H1 (cell line): ENCODE measurements at regions not wholly inside any gene's neighbourhood (a gene's known extent, or its start where the extent isn't known, plus 50 kb on each side); places are given as distances from the start of the nearest gene placed in this dataset.

Source experiments
- CTCF ChIA-PET: fragments of 300-600 bp; sonication (Branson Sonifier 250); formaldehyde crosslinking; loops from one replicate; lab custom pipeline; 2021; ENCODE audit not compliant: partially characterized antibody; lab: Charles Lee
- POLR2A ChIA-PET: fragments of 300-600 bp; sonication (Branson Sonifier 250); formaldehyde crosslinking; loops from one replicate; lab custom pipeline; 2021; ENCODE audit warnings: inconsistent platforms; ENCODE audit not compliant: partially characterized antibody; lab: Charles Lee
- DNase-seq, 2 experiments: peaks; one replicate each; pipeline versions ENCODE4 v3.0.0 to v3.0.0-alpha.2; 2010 to 2022; ENCODE audit warnings: low spot score in 2 of 2, low read depth in 1 of 2, mixed read lengths in 1 of 2
- FAIRE-seq: peaks from 2 replicates; lab custom pipeline; 2011; peaks lifted over from hg19 to GRCh38; lab: Jason Lieb, UNC
- H2AFZ ChIP-seq: 2 replicates; pipeline ENCODE4 v1.8.1; 2012; ENCODE audit warnings: low read length, inconsistent platforms
- H2AK5ac ChIP-seq: 2 replicates; pipeline ENCODE4 v1.6.1; 2013; ENCODE audit warnings: low read depth, low read length
- H2BK120ac ChIP-seq: replicated peaks from 2 replicates; pipeline ENCODE3; 2013; ENCODE audit warnings: low read depth, low read length, inconsistent platforms
- H2BK12ac ChIP-seq: 2 replicates; pipeline ENCODE4 v1.6.1; 2013; ENCODE audit warnings: low read depth, low read length
- H2BK15ac ChIP-seq: 2 replicates; pipeline ENCODE4 v1.6.1; 2013; ENCODE audit warnings: low read length
- H2BK20ac ChIP-seq: 2 replicates; pipeline ENCODE4 v1.6.1; 2013; ENCODE audit warnings: low read length
- H2BK5ac ChIP-seq: 2 replicates; pipeline ENCODE4 v1.6.1; 2013; ENCODE audit warnings: low read depth, low read length
- H3K14ac ChIP-seq: 2 replicates; pipeline ENCODE4 v1.6.1; 2013; ENCODE audit warnings: inconsistent platforms; ENCODE audit not compliant: insufficient read length
- H3K18ac ChIP-seq: 2 replicates; pipeline ENCODE4 v1.6.1; 2013; ENCODE audit warnings: low read length; ENCODE audit errors: extremely low read depth
- H3K23ac ChIP-seq: 2 replicates; pipeline ENCODE4 v1.6.1; 2013; ENCODE audit warnings: inconsistent platforms; ENCODE audit not compliant: insufficient read length
- H3K23me2 ChIP-seq: 2 replicates; pipeline ENCODE4 v1.6.1; 2013; ENCODE audit warnings: low read depth, low read length
- H3K27ac ChIP-seq: 2 replicates; pipeline ENCODE4 v1.6.1; 2011; ENCODE audit warnings: low read depth, low read length, inconsistent platforms
- H3K27me3 ChIP-seq, 4 experiments: replicated peaks in 1 of 4; 1 replicate in 1 of 4; 2 replicates in 3 of 4; pipeline versions ENCODE4 v1.6.1 to v1.8.1; 2011 to 2013; ENCODE audit warnings: low read length in 3 of 4, mild to moderate bottlenecking in 3 of 4, inconsistent platforms in 2 of 4, mixed read lengths in 2 of 4, moderate library complexity in 1 of 4; ENCODE audit not compliant: control insufficient read depth in 3 of 4, insufficient read depth in 3 of 4; ENCODE audit errors: extremely low read depth in 1 of 4
- H3K36me3 ChIP-seq, 4 experiments: 2 replicates each; pipeline versions ENCODE4 v1.6.1 to v1.8.1; 2011 to 2013; ENCODE audit warnings: mild to moderate bottlenecking in 4 of 4, low read length in 3 of 4, moderate library complexity in 2 of 4, control low read depth in 1 of 4, inconsistent platforms in 1 of 4; ENCODE audit not compliant: insufficient read depth in 4 of 4, control insufficient read depth in 2 of 4
- H3K4ac ChIP-seq: replicated peaks from 2 replicates; pipeline ENCODE3; 2013; ENCODE audit warnings: low read length, low read depth, mixed read lengths, inconsistent platforms; ENCODE audit not compliant: insufficient read length
- H3K4me1 ChIP-seq, 4 experiments: replicated peaks in 1 of 4; 1 replicate in 1 of 4; 2 replicates in 3 of 4; pipeline versions ENCODE4 v1.6.1 to v1.8.1; 2011 to 2013; ENCODE audit warnings: low read length in 3 of 4, inconsistent platforms in 2 of 4, mixed read lengths in 1 of 4; ENCODE audit not compliant: insufficient read depth in 4 of 4, control insufficient read depth in 3 of 4
- H3K4me2 ChIP-seq, 2 experiments: 2 replicates each; pipeline versions ENCODE4 v1.6.1 to v1.8.1; 2011 to 2013; ENCODE audit warnings: low read depth in 2 of 2, low read length in 2 of 2, control low read depth in 1 of 2, inconsistent platforms in 1 of 2, mild to moderate bottlenecking in 1 of 2; ENCODE audit not compliant: insufficient read depth in 1 of 2
- H3K4me3 ChIP-seq, 4 experiments: fragments of 200-600, 300-600 bp in 1 of 4; sonication (generic), shearing (Covaris generic), sonication (Bioruptor Twin) in 1 of 4; 2 replicates each; pipeline versions ENCODE4 v1.5.1 to v1.8.1; 2011 to 2016; ENCODE audit warnings: low read length in 4 of 4, low read depth in 3 of 4, control low read depth in 2 of 4, inconsistent platforms in 2 of 4, mild to moderate bottlenecking in 2 of 4, mixed read lengths in 1 of 4, moderate library complexity in 1 of 4; ENCODE audit not compliant: insufficient read depth in 2 of 4; ENCODE audit errors: extremely low read depth in 1 of 4
- H3K56ac ChIP-seq: replicated peaks from 2 replicates; pipeline ENCODE3; 2013; ENCODE audit warnings: low read depth, mild to moderate bottlenecking, mixed read lengths, low read length, inconsistent platforms; ENCODE audit not compliant: insufficient read length
- H3K79me1 ChIP-seq: 2 replicates; pipeline ENCODE4 v1.6.1; 2013; ENCODE audit warnings: low read depth, low read length, control low read depth
- H3K79me2 ChIP-seq, 2 experiments: 2 replicates each; pipeline versions ENCODE4 v1.6.1 to v1.8.1; 2012 to 2013; ENCODE audit warnings: low read length in 2 of 2, mild to moderate bottlenecking in 2 of 2, inconsistent platforms in 1 of 2; ENCODE audit not compliant: insufficient read depth in 2 of 2, control insufficient read depth in 1 of 2
- H3K9ac ChIP-seq, 4 experiments: replicated peaks in 1 of 4; 1 replicate in 1 of 4; 2 replicates in 3 of 4; pipeline versions ENCODE4 v1.6.1 to v1.8.1; 2011 to 2013; ENCODE audit warnings: low read depth in 3 of 4, low read length in 3 of 4, control low read depth in 2 of 4, mild to moderate bottlenecking in 2 of 4, moderate library complexity in 2 of 4, inconsistent platforms in 1 of 4; ENCODE audit errors: extremely low read depth in 1 of 4
- H3K9me3 ChIP-seq, 2 experiments: 2 replicates each; pipeline versions ENCODE4 v1.6.1 to v1.8.1; 2012 to 2013; ENCODE audit warnings: mild to moderate bottlenecking in 2 of 2, moderate library complexity in 2 of 2, control low read depth in 1 of 2, inconsistent platforms in 1 of 2, low read depth in 1 of 2, low read length in 1 of 2, mixed read lengths in 1 of 2; ENCODE audit not compliant: insufficient read depth in 2 of 2
- H4K20me1 ChIP-seq, 2 experiments: replicated peaks in 1 of 2; 2 replicates each; pipeline versions ENCODE3 to v1.8.1; 2011 to 2013; ENCODE audit warnings: inconsistent platforms in 2 of 2, low read length in 2 of 2, mild to moderate bottlenecking in 1 of 2; ENCODE audit not compliant: insufficient read depth in 2 of 2, control insufficient read depth in 1 of 2
- H4K5ac ChIP-seq: 2 replicates; pipeline ENCODE4 v1.6.1; 2013; ENCODE audit warnings: low read length, low read depth, mixed read lengths, inconsistent platforms; ENCODE audit not compliant: insufficient read length
- H4K8ac ChIP-seq: 2 replicates; pipeline ENCODE4 v1.8.0; 2013; ENCODE audit warnings: mild to moderate bottlenecking, moderate library complexity, low read length, inconsistent platforms; ENCODE audit not compliant: insufficient read depth; ENCODE audit errors: extremely low read depth
- H4K91ac ChIP-seq: replicated peaks from 2 replicates; pipeline ENCODE3; 2013; ENCODE audit warnings: low read length, mixed read lengths, inconsistent platforms; ENCODE audit not compliant: insufficient read length
- YY1 ChIP-seq: IDR thresholded peaks from 2 replicates; pipeline ENCODE4 v1.6.1; 2011; ENCODE audit warnings: low read depth, mild to moderate bottlenecking, low read length
- WGBS, 2 experiments: shearing (Covaris generic) in 1 of 2; methylation state at CpG; one replicate each; pipeline versions ENCODE4 v1.1.6 to v1.1.7; 2013 to 2015; ENCODE audit warnings: low lambda C conversion rate in 2 of 2, mixed read lengths in 2 of 2, inconsistent platforms in 1 of 2, low coverage in 1 of 2, missing lambda C conversion rate in 1 of 2; ENCODE audit not compliant: insufficient replicate concordance in 2 of 2, insufficient coverage in 1 of 2, insufficient read length in 1 of 2; ENCODE audit errors: extremely low coverage in 1 of 2, missing lambda C conversion rate in 1 of 2; 5-methylcytosine and 5-hydroxymethylcytosine counted together

DNA sequence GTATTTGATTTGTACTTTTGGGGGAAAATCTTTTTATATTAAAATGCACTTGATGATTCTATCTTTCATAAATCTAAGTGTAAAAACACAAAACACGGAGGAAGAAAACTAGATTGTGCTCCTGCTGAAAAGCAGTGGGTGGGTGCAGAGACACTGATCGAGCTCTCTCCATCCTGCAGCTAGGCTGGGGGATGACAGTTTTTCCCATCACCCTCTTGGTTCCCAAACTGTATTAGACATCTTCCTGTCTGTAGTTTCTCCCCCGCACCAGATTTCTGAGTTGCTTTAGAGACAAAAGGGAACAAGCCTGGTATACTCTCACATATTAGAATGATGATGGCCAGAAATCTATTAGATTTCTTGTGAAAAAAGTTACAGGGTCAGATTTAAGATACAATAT, 99.6 kb downstream of the FAM114A2 start:
- POLR2A ChIA-PET = interaction anchor here (1.4 kb wide), 1 partner anchor 20 kb away, joined by 5 read pairs; no protein-coding TSS in a partner anchor
- H2BK12ac ChIP-seq = no peak overlapping the region
- no peak for TF ChIP-seq YY1

More for the DNA sequence above, 99.6 kb downstream of the FAM114A2 start:
- H3K79me2 ChIP-seq = no peaks in the 10 kb centered on the region
- H3K18ac ChIP-seq = peak overlapping the region; percentile 68; the same call in 1 of the 2 replicates
- H3K9ac ChIP-seq = no peak overlapping the region
- H3K36me3 ChIP-seq = peaks cover 0 to 3% (median 0%) of the 10 kb centered on the region in 4 experiments; a peak in 3 of 8 replicates
- no peak overlapping the region for H3K14ac ChIP-seq
- no peak overlapping the region for H3K4me3 ChIP-seq
- no peak overlapping the region for H2BK120ac ChIP-seq
- H3K27ac ChIP-seq = no peak overlapping the region
- peaks cover 2 to 14% (median 4%) of the 10 kb centered on the region in 4 experiments; a peak in 2 of 7 replicates for H3K4me1 ChIP-seq
- H2AFZ ChIP-seq = no peak overlapping the region
- H3K23me2 ChIP-seq = no peaks in the 10 kb centered on the region
- H4K5ac ChIP-seq = no peak overlapping the region
- no peaks in the 10 kb centered on the region for H3K27me3 ChIP-seq
- no peak overlapping the region for H2AK5ac ChIP-seq
- no peak overlapping the region for H2BK15ac ChIP-seq
- DNase-seq = no peak
- no peaks in the 10 kb centered on the region for H3K79me1 ChIP-seq
- peak overlapping the region; percentile 88; the same call in 1 of the 2 replicates for H2BK20ac ChIP-seq
- H4K20me1 ChIP-seq = no peaks in the 10 kb centered on the region
- H3K9me3 ChIP-seq = peaks cover 29 to 31% of the 10 kb centered on the region in 2 experiments
- H2BK5ac ChIP-seq = peak overlapping the region; percentile 72; the same call in 1 of the 2 replicates
- H3K56ac ChIP-seq = no peak overlapping the region
- no peak for FAIRE-seq
- whole genome bisulfite sequencing, 2 experiments = 83% methylated on average over 3 of the region's 3 CpGs; no CpG with 5 or more reads in 1 of the 2 experiments
- no peak overlapping the region for H3K4ac ChIP-seq
- H4K8ac ChIP-seq = no peak overlapping the region
- H4K91ac ChIP-seq = no peak overlapping the region
- no peak overlapping the region for H3K23ac ChIP-seq
- H3K4me2 ChIP-seq = no peak overlapping the region; a peak in 1 of 4 replicates
- CTCF ChIA-PET = interaction anchor here (1.0 kb wide), 1 partner anchor 25 kb away, joined by 6 read pairs; no protein-coding TSS in a partner anchor
